HG03135 (cell line): ENCODE measurements at regions not wholly inside any gene's neighbourhood (a gene's known extent, or its start where the extent isn't known, plus 50 kb on each side); places are given as distances from the start of the nearest gene placed in this dataset.

ENCODE experiments used
- ATAC-seq: cut with Tn5 transposase; IDR thresholded peaks from one replicate; pipeline ENCODE4 v1.9.1; 2021; ENCODE audit warnings: mild to moderate bottlenecking, moderate library complexity; ENCODE audit not compliant: unreplicated experiment

DNA sequence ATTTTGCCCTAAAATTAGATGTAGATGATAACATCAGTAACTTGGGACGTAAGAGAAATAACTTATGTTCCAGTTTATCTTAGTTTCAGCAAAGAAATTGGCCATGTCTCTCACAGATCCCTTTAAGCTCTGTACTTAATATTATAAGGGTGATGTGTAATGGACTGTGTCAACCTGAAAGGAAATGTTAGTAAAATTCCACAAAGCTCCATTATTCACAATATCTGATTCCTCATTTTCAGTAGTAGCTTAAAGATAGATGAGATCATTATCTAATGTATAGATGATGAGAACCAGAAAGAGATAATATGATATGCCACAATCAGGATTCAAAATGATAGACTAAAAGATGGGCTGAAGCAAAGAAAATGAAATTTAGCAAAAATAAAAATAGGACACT, 316.8 kb upstream of the CHRM2 start:
- no peak for ATAC-seq

DNA sequence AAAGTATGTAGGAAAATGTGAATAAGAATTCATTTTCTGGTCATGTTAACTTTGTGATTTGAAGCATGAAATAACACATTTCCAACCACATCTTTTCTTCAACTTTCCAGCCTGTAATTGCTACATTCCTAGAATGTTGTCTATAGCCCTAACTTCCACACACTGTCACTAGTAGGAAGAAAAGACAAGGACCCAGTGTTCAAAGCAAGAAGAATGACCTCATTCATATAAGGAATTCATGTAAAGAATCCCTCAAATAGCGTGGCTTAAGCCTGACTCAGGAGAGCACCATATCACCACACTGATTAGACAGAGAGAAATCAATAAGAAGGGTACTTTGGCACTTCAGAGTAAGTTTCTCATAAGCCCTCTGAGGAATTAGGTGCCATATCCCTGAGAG, 318.7 kb upstream of the CHRM2 start:
- ATAC-seq, result no peak

DNA sequence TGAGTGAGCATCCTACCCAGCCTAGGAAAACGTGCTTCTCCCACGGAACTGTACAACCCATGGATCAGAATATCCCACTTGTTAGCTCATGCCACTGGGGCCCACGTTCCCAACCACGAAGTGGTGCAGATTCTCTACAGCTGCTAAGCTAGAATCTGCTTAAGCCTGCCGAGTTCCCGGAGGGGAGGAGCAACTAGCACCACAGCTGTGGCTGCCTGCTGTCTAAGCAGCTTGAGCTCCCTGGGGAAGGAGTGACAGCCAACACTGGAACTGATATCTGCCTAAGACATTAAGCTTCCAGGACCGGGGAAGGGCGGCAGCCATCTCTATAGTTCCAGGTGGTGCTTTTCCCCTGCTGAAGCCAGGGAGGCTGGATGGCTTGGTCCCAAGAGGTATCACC, 334.7 kb upstream of the CHRM2 start:
- ATAC-seq, result no peak

DNA sequence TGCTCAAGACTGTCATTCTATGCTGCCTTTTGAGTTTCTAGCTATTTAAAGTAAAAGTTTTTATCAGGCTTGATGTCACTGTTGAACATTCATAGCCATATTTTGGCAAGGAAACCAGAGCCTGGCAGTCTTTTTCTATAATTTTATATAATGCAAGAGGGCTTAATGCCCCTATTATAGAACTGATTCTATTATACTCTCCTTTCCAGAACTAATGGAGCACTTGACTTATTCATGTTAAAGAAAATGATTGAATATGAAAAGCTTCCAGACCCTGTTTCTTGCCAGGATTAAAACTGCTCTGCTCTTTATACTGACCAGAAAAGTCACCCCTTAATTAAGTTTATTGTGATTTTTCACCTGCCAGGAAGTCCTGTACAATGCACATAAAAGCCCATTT, 337.6 kb upstream of the CHRM2 start:
- no peak for ATAC-seq

DNA sequence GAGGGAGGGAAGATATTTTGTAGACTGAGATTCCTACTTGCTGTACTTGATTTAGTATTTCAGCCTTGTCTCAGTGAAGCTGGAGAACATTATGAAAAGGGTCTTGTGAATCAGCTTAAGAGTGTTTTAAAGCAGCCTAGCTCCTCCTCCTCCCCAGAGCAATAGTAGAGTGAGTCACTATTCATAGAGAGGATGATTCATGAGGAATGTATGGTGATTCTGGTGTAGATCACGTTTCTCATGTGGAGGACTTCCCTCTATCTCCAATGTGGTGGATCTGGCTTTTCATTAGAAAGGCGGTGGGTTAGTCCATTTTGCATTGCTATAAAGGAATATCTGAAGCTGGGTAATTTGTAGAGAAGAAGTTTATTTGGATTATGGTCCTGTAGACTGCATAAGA, 340.1 kb upstream of the CHRM2 start:
- ATAC-seq, result no peak

DNA sequence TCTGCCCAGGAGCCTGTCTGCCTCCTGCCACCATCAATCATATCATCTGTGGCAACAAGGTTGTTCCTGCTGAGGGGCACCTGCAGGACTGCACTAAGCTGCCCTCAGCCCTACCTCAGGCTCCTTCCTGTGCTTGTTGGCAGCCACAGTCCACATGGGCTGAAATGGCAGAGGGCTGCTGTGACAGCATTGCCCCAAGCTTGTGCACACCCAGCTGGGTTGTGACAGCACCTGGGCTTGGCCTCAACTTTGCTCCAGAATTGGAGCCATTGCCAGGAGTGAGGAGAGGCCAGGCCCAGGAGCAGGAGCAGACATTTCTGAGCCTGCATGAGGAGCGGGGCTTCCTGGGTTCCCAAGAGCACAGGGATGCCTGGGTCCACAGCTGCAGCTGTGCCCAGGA, 340.9 kb upstream of the CHRM2 start:
- ATAC-seq, result no peak

DNA sequence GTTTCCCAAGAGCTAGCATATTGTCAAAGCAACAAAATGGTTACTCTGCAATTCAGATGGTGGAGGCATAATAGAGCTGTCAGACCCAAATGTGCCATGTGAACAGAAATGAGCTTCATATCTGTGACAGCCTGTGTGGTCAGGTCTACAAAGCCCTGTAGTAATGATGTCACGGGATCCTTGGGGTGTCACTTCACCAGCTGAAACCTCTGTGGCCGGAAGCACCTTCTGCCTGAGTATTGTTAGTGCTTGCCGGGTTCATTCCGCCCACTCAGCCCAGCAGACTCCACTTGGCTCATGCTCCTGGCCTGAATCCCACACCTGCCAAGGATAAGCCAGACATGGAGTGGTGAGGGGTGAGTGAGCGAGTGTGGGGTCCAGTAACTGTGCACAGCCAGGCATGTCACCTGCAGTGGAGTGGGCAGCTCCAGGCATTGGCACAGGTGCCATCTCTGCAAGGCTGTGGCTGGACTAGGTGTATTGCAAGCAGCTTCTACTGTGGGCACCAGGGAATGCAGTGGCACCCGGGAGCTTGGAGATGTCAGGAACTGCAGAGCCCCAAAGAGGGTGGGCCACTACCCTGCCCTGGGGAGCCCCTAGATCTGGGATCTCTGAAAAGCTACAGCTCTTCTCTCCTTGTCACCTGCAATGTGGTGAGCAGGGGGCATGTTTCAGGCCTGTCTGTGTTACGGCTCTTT, 341.9 kb upstream of the CHRM2 start:
- no peak for ATAC-seq

DNA sequence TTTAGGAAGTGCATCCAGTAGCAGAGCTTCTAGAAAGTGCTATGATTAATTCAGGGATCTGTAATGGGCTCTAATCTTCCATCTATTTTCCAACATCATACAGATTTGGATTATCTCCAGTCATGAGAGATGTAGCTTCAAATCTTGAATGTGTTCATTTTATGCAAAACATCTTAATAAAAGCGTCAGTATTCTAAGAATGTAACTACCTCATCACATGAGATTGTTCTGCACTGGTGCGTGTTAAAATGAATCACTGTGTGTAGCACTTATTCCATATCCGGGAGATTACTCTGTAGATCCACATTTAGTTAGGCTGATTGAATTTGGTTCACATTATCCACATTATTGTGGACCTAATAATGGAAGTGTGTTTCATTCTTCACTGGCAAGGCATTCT, 344.9 kb upstream of the CHRM2 start:
- ATAC-seq, result no peak

DNA sequence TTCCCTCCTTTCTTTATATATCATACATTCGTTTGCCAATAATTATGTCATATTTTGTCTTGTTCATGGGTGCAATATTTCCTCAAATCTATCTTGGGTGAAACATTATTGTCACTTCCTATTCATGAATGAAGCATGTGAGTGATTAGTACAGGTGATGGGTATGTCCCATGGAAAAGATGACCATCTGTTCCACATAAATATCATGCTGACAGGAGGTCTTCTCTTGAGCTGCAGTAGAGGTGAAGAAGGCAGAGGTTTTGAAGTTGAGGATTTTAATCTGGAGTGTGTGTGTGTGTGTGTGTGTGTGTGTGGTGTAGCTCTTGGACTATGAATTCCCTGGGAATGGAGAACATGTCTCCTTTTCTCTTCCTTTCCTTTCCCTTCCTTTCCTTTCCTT, 350.5 kb upstream of the CHRM2 start:
- ATAC-seq, result no peak

DNA sequence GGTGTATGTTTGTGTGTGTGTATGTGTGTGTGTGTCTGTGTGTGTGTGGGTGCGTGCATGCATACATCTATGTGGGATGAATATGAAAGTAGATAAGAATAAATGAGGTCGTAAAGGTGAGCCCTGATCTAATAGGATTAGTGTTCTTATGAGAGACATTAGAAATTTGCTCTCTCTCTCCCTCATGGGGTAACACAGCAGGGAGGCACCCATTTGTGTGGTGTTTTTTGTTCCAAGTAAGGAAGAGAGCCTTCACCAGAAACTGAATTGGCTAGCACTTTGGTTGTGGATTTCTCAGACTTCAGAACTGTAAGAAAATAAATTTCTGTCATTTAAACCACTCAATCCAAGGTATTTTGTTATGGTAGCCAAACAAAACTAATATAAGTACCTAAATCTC, 353.7 kb upstream of the CHRM2 start:
- no peak for ATAC-seq

DNA sequence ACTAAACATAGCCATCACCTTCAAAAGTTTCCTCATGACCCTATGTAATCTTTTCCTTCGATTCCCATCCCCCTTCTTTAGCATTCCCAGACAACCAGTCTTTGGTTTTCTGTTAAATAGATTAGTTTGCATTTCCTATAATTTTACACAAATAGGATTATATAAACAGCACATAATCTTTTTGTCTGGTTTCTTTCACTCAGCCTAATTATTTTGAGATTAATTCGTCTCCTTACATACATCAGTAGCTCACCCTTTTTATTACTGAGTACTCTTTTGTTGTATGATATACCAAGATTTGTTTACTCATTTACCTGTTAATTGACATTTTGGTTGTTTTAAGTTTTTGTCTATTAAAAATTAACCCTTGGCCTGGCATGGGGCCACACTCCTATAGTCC, 354.7 kb upstream of the CHRM2 start:
- no peak for ATAC-seq

DNA sequence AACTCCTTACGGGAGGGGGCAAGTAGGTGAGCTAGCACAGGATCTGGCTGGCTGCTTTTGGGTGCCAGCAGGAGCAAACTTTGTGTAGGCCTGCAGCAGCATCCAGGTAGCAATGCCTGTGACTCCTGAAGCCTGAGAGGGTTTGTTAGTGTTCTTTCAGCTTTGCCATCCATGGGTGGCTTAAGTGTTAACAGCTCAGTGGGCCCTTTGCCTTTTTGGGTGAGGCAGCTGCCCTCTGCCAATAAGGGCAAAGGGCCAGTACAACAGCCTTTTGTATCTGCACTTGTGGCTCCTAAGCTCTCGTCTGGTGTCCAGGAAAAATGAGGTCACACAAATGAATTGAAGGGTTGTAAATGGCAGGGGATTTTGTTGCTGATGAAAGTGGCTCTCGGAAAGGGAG, 359.0 kb upstream of the CHRM2 start:
- ATAC-seq, result no peak

DNA sequence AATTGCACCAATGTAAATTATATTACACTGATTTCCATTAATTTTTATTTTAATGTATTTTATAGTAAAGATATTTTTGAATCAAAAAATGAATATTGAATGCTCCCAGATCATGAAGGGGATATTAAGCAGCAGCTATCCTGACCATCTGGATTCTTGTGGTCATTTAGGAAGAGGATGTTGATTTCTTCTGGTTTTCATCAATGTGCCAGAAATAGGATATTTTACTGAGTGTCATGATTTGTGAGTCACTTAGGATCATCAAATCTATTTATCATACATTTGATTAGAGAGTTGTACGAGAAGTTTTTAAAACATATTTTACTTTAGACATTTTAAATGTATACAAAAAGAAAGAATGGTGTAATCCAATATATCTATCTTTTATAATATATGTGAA, 366.3 kb upstream of the CHRM2 start:
- no peak for ATAC-seq

DNA sequence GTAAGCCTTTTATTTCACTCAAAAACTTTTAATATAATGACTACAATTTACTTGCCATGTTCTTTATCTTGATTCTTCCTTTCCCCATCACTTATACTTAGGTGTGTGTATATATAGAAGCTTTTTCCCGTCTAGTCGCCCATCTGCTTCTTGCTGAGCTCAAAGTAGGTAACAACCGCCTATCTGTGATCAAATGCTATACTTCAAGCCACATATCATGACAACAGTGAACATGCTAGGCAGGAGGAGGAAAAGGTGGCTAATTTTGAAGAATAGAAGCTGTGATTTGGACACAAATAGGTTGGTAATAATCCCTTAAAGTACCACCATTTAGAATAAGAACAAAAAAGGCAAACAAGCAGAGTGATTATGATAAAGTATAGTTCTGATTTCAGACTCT, 367.3 kb upstream of the CHRM2 start:
- no peak for ATAC-seq

DNA sequence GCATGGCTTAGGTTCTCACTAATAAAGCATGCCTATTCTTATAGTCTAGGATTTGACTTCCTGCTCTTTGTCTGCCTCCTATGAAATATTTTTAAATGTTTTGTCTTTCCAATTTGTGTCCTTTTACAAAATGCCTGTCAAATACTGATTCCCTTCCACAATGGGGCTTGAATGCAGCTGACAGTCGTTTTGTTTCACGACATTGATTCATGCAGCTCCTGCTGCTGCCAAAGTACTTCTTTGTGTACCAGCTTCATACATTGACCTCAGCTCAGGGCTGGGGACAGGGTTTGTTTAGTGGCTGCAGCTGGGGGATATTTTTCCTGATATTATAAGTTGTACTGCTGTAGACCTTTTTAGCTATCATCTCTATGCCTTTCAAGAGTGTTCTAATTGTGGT, 371.9 kb upstream of the CHRM2 start:
- ATAC-seq, result no peak

DNA sequence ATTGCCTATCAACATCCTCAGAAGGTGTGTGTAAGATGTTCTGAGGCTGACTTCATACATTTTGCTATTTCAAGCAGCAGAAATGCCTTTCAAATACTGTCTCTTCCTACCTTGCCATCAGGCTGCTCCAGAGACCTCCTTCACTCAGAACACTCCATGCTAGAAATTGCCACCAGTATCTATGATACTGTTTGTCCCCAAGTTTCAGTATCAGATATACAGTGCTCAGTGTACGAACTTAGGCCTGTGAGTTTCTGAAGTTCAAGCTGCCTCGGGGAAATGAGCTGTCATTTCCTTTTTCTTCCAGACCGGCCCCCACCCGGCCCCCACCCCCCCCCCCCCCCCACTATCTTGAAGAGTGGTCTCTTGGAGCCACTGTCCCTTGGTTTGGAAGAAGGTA, 373.4 kb upstream of the CHRM2 start:
- no peak for ATAC-seq

DNA sequence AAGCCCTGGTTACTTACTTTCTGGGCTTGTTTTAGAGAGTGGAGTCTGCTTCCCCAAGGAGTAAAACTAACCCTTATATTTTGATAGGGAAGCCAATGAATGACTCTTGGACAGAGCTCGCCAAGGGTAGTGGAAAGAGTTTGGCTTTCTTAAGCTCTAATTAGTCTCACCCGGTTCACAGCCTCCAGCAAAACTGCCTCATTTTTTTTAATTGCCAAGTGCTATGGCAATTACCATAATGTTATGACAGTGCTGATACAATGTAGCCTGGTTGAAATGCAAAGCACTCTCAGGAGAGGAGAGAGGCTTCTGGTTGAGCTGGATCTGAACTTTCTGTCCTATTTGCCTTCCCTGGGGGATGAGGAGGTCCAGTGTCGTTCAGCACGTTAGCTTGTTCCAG, 376.1 kb upstream of the CHRM2 start:
- no peak for ATAC-seq

DNA sequence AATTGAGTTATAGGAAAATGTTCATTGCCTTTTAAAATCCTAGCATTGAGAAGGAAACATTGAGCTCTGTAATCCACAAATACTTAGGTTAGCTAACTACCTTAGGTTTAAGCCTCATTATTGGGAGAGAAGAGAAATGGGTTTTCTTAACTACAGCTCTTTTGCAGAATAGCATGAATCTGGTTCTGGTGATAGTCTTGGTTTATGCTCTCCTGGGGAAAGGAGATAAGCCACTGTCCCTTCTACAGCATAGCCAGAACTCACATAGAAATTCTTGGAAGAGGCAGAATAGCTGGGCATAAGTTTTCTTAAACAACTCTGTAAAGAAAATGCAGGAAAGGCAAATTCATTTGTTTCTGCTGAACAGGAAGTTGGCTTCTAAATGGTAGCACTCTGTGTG, 378.6 kb upstream of the CHRM2 start:
- ATAC-seq, result no peak

DNA sequence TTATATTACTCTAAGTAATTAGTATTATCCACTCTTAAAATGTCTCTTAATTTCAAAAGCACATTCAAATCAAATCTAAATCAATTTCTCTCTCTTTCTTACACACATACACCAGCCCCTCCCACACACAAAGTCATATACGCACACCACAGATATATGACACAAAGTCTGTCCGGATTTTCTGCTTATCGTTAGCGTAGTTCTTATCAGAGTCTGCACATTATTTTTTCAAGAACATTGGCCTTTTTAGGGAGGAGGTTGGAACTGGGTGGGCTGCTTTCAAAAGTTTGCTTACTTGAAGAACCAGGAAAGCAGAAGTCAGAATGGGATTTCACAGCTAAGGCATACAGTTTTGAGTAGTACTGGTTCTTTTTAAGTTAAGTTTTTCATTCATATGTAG, 387.6 kb upstream of the CHRM2 start:
- ATAC-seq, result no peak

DNA sequence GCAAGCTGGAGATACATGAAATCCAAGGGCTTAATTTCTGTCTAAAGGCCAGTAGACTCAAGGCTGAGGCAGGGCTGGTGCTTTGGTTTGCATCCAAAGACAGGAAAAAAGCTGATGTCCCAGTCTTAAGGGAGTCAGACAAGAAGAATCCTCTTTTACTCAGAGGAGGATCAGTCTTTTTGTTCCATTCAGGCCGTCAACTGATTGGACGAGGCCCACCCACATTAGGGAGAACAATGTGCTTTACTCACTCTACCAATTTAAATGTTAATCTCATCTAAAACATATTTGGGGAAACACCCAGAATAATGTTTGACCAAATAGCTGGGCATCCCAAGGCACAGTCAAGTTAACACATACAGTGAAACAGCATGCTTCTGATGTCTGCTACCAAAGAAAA, 388.5 kb upstream of the CHRM2 start:
- no peak for ATAC-seq

DNA sequence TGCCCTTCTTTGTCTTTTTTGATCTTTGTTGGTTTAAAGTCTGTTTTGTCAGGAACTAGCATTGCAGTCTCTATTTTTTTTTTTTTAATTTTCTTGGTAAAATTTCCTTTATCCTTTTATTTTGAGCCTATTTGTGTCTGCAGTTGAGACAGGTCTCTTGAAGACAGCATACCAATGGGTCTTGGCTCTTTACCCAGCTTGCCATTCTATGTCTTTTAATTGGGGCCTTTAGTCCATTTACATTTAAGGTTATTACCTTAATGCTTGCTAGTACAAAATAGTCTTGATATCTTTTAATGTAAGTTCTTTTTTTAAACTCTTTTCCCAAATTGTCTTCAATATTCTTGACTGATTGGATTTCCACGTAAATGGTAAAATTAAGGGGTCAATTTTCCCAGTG, 398.3 kb upstream of the CHRM2 start:
- no peak for ATAC-seq

DNA sequence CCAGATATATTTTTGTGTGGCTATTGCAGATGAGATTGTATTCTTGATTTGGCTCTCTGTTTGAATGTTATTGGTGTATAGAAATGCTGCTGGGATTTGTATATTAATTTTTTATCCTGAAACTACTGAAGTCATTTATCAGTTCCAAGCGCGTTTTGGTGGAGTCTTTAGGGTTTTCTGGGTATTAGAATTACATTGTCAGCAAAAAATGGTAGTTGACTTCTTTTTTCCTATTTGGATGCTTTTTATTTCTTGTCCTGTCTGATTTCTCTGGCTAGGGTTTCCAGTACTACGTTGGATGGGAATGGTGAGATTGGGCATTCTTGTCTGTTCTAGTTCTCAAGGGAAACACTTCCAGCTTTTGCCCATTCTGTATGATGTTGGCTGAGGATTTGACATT, 415.5 kb upstream of the CHRM2 start:
- ATAC-seq, result no peak

DNA sequence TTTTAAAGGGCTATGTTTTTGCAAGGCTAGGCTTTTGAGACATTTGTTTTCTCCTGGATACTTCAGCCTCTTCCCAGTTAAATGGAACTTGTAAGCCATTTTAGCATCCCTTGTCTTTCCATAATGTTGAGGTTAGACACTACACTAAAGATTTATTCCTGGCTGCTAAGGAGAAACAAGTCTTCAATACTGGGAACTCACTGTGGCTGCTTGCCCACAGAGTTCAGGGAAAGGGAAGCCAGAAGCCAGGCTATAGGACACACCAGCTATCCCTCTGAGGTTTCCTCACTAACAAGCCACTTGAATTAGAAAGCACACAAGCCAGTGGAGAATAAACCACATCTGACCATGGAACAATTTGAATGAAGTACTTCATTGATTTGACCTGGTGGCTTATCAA, 421.7 kb upstream of the CHRM2 start:
- ATAC-seq, result no peak

DNA sequence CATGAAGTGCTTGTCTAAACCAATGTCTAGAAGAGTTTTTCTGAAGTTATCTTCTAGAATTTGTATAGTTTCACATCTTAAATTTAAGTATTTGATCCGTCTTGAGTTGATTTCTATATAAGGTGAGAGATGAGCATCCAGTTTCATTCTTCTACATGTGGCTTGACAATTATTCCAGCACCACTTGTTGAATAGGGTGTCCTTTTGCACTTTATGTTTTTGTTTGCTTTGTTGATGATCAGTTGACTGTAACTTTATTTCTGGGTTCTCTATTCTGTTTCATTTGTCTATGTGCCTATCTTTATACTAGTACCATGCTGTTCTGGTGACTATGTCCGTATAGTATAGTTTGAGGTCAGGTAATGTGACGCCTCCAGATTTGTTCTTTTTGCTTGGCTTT, 426.6 kb upstream of the CHRM2 start:
- no peak for ATAC-seq
